Pancreas (tissue), 10 donors: ENCODE measurements at regions not wholly inside any gene's neighbourhood (a gene's known extent, or its start where the extent isn't known, plus 50 kb on each side); places are given as distances from the start of the nearest gene placed in this dataset.
A peak's percentile ranks its signal among the peaks of the same experiment; 100 is the strongest.

Experiments
- ATAC-seq, 4 donors: fragments of 200-7000 bp; cut with Tn5 transposase; one replicate each; pipeline versions ENCODE4 v1.8.0 to v1.9.1; 2020; ENCODE audit warnings: mild to moderate bottlenecking in 4 of 4, moderate library complexity in 4 of 4
- DNase-seq, 6 donors: peaks; one replicate each; pipeline ENCODE4 v3.0.0-alpha.2; 2020
- FAIRE-seq: peaks from 2 replicates; lab custom pipeline; 2012; peaks lifted over from hg19 to GRCh38; lab: Jason Lieb, UNC
- H3K27ac ChIP-seq, 4 donors: fragments of 200-600 bp; sonication (generic); 1 replicate in 3 of 4; 2 replicates in 1 of 4; pipeline versions ENCODE4 v1.5.0 to v1.8.0; 2020
- H3K27me3 ChIP-seq, 4 donors: fragments of 200-600 bp; one replicate each; pipeline ENCODE4 v1.8.0; 2021
- H3K36me3 ChIP-seq, 3 donors: fragments of 200-600 bp; sonication (generic) in 1 of 3; one replicate each; pipeline versions ENCODE4 v1.5.0 to v1.8.0; 2020 to 2021
- H3K4me1 ChIP-seq, 3 donors: fragments of 200-600 bp; one replicate each; pipeline ENCODE4 v1.8.0; 2021
- H3K4me3 ChIP-seq, 4 donors: fragments of 200-600 bp; sonication (generic) in 2 of 4; one replicate each; pipeline versions ENCODE4 v1.5.0 to v1.8.0; 2020 to 2021
- H3K9me3 ChIP-seq, 4 donors: fragments of 200-600 bp; one replicate each; pipeline ENCODE4 v1.8.0; 2021
- CTCF ChIP-seq, 4 donors: fragments of 200-600 bp; sonication (generic) in 3 of 4; IDR thresholded peaks; one replicate each; pipeline versions ENCODE4 v1.5.0 to v1.8.0; 2021; ENCODE audit warnings: antibody characterized with exemption in 4 of 4
- WGBS, 2 donors: extraction: QIAGEN DNeasy Blood & Tissue Kit; methylation state at CpG; one replicate each; pipeline ENCODE4 v1.1.7; 2013; 5-methylcytosine and 5-hydroxymethylcytosine counted together
- intact Hi-C, 3 donors: fragments of 100-400 bp; cut with DNase I; formaldehyde crosslinking; loops; one replicate each; pipeline versions ENCODE4 v1.11.1 to v1.14.2; 2022
- donor health status: healthy with polysubstance abuse.
- donor health status: DM: no; HTN: no; CAD: no; lungs with moderate emphysema.
- donor health status: DM: no; HTN: no; CAD: no.
- donor health status: control.
- donor health status: control.
- donor health status: Bipolar disorder and iron deficiency.
- donor health status: DM: yes; HTN: yes; CAD: no.
- donor health status: DM: no; HTN: no; CAD: no.
- donor health status: DM: no; HTN: no; CAD: no.
- donor health status: DM: yes; HTN: yes; CAD: no.

- intact Hi-C loops: no loop called here
Measured at GRCh38 chr18:10374636-10375293, 79.7 kb upstream of the APCDD1 start.

GRCh38 chr18:10376731-10377130 is 77.7 kb upstream of the APCDD1 start:
- DNase-seq (no peak), FAIRE-seq (no peak), ATAC-seq (peak in 1 of 4 donors; percentile 21)
- Histone ChIP-seq H3K36me3 (no peaks in the 10 kb centered on the region), H3K4me1 (no peaks in the 10 kb centered on the region), H3K9me3 (no peaks in the 10 kb centered on the region), H3K4me3 (no peak overlapping the region), H3K27me3 (no peaks in the 10 kb centered on the region), H3K27ac (no peak overlapping the region)
- intact Hi-C loops: no loop called here
- TF ChIP-seq CTCF (IDR thresholded peaks at IDR 0.05): no peak
- WGBS, 2 donors: 77 to 78% methylated on average over 10 of the region's 10 CpGs

More at GRCh38 chr18:10374636-10375293, 79.7 kb upstream of the APCDD1 start:
- TF ChIP-seq CTCF (IDR thresholded peaks at IDR 0.05): no peak
- H3K9me3 ChIP-seq: no peaks in the 10 kb centered on the region
- FAIRE-seq (no peak), DNase-seq (no peak), ATAC-seq (no peak)
- H3K4me1 ChIP-seq: no peaks in the 10 kb centered on the region
- no peaks in the 10 kb centered on the region for H3K27me3 ChIP-seq
- no peaks in the 10 kb centered on the region for H3K36me3 ChIP-seq
- H3K4me3 ChIP-seq: no peak overlapping the region
- no peak overlapping the region for H3K27ac ChIP-seq
- WGBS, 2 donors: 91 to 93% methylated on average over 16 of the region's 16 CpGs

GRCh38 chr18:10377956-10378355 is 76.5 kb upstream of the APCDD1 start:
- no peak overlapping the region for H3K27ac ChIP-seq
- no peak for DNase-seq
- ATAC-seq: no peak
- H3K4me1 ChIP-seq: no peaks in the 10 kb centered on the region
- TF ChIP-seq CTCF (IDR thresholded peaks at IDR 0.05): no peak
- FAIRE-seq: no peak
- H3K9me3 ChIP-seq: no peaks in the 10 kb centered on the region
- intact Hi-C loops: no loop called here
- H3K36me3 ChIP-seq: no peaks in the 10 kb centered on the region
- 69 to 83% methylated on average over 1 of the region's 1 CpG for WGBS, 2 donors
- no peak overlapping the region for H3K4me3 ChIP-seq
- H3K27me3 ChIP-seq: no peaks in the 10 kb centered on the region

GRCh38 chr18:10378688-10379420 is 75.6 kb upstream of the APCDD1 start:
- H3K27me3 ChIP-seq: no peaks in the 10 kb centered on the region
- FAIRE-seq: no peak
- intact Hi-C loops: no loop called here
- 72 to 73% methylated on average over 6 of the region's 6 CpGs for whole genome bisulfite sequencing, 2 donors
- H3K4me3 ChIP-seq: no peak overlapping the region
- H3K4me1 ChIP-seq: no peaks in the 10 kb centered on the region
- no peak for ATAC-seq
- no peak overlapping the region for H3K27ac ChIP-seq
- no peaks in the 10 kb centered on the region for H3K9me3 ChIP-seq
- DNase-seq: no peak
- no peaks in the 10 kb centered on the region for H3K36me3 ChIP-seq
- TF ChIP-seq CTCF (IDR thresholded peaks at IDR 0.05): no peak

GRCh38 chr18:10379522-10379921 is 74.9 kb upstream of the APCDD1 start:
- ATAC-seq: no peak
- Histone ChIP-seq H3K27ac (no peak overlapping the region), H3K9me3 (no peaks in the 10 kb centered on the region), H3K4me1 (no peaks in the 10 kb centered on the region), H3K4me3 (no peak overlapping the region), H3K36me3 (no peaks in the 10 kb centered on the region), H3K27me3 (no peaks in the 10 kb centered on the region)
- FAIRE-seq: no peak
- TF ChIP-seq CTCF (IDR thresholded peaks at IDR 0.05): no peak
- no peak for DNase-seq
- intact Hi-C loops: no loop called here
- WGBS, 2 donors: 51 to 56% methylated on average over 5 of the region's 5 CpGs
